DND-41 (cell line): ENCODE measurements at regions not wholly inside any gene's neighbourhood (a gene's known extent, or its start where the extent isn't known, plus 50 kb on each side); places are given as distances from the start of the nearest gene placed in this dataset.

Source experiments
- ATAC-seq: fragments of 200-7000 bp; cut with Tn5 transposase; 3 replicates; pipeline ENCODE4 v1.9.1; 2021; ENCODE audit warnings: low read depth; ENCODE audit not compliant: insufficient read depth
- DNase-seq: peaks from one replicate; pipeline ENCODE4 v3.0.0-alpha.2; 2020
- H2AFZ ChIP-seq: 2 replicates; pipeline ENCODE4 v1.6.0; 2012; ENCODE audit warnings: low read depth, low read length
- H3K27ac ChIP-seq: 2 replicates; pipeline ENCODE4 v1.5.1; 2012; ENCODE audit warnings: low read length, inconsistent platforms
- H3K27me3 ChIP-seq: fragments of 200-600 bp; sonication (generic); 2 replicates; pipeline ENCODE4 v1.6.0; 2012; ENCODE audit warnings: low read length, mild to moderate bottlenecking, inconsistent platforms; ENCODE audit not compliant: insufficient read depth, poor library complexity
- H3K36me3 ChIP-seq: 2 replicates; pipeline ENCODE4 v1.5.1; 2012; ENCODE audit warnings: low read length, inconsistent platforms; ENCODE audit not compliant: insufficient read depth
- H3K4me1 ChIP-seq: 2 replicates; pipeline ENCODE4 v1.5.1; 2012; ENCODE audit warnings: mild to moderate bottlenecking, low read length; ENCODE audit not compliant: insufficient read depth
- H3K4me2 ChIP-seq: 2 replicates; pipeline ENCODE4 v1.6.0; 2012; ENCODE audit warnings: mild to moderate bottlenecking, moderate library complexity, low read length, inconsistent platforms; ENCODE audit not compliant: insufficient read depth
- H3K4me3 ChIP-seq, 2 experiments: fragments of 200-600 bp in 1 of 2; shearing (Covaris generic) in 1 of 2; 2 replicates each; pipeline ENCODE4 v1.5.1; 2012 to 2016; ENCODE audit warnings: inconsistent platforms in 2 of 2, low read length in 2 of 2, mild to moderate bottlenecking in 2 of 2, low read depth in 1 of 2, moderate library complexity in 1 of 2
- H3K79me2 ChIP-seq: 2 replicates; pipeline ENCODE4 v1.6.0; 2012; ENCODE audit warnings: low read length, inconsistent platforms; ENCODE audit not compliant: insufficient read depth
- H3K9ac ChIP-seq: 2 replicates; pipeline ENCODE4 v1.6.0; 2012; ENCODE audit warnings: low read depth, mild to moderate bottlenecking, inconsistent platforms, low read length, moderate library complexity
- H3K9me3 ChIP-seq: 2 replicates; pipeline ENCODE4 v1.5.1; 2012; ENCODE audit warnings: low read length, moderate library complexity, mild to moderate bottlenecking, inconsistent platforms; ENCODE audit not compliant: insufficient read depth, severe bottlenecking
- H4K20me1 ChIP-seq: 2 replicates; pipeline ENCODE4 v1.6.0; 2012; ENCODE audit warnings: low read length; ENCODE audit not compliant: insufficient read depth
- EZH2 ChIP-seq: IDR thresholded peaks from 3 replicates; pipeline ENCODE4 v1.6.1; 2012; ENCODE audit warnings: borderline replicate concordance, low read depth, mild to moderate bottlenecking, moderate library complexity, low read length, inconsistent platforms; ENCODE audit not compliant: severe bottlenecking
- TF ChIP-seq, protein P1 (sequence below): IDR thresholded peaks from 2 replicates; pipeline ENCODE4 v1.5.1; 2012; ENCODE audit warnings: borderline replicate concordance, low read length, moderate library complexity, mild to moderate bottlenecking; ENCODE audit not compliant: poor library complexity, severe bottlenecking; ENCODE audit errors: extremely low read depth

DNA sequence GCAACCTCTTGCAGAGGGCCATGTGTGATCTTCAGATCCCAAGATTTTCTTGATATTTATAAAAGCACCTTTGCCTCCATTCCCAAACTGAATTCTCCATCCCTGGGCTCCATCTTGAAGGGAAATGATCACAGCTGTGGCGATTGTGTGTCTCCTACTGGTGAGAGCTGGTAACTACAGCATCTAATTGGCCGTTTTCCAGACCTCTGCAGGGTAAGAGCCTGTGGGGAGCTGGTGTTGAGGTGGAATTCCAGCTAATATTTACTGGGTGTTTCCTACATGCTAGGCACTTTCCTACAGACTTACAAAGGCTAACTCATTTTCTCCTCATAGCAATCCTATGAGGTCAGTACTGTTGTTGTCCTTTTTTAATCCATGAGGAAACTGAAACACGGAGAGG, 59.2 kb upstream of the FNDC1 start:
- TF ChIP-seq, protein P1, sequence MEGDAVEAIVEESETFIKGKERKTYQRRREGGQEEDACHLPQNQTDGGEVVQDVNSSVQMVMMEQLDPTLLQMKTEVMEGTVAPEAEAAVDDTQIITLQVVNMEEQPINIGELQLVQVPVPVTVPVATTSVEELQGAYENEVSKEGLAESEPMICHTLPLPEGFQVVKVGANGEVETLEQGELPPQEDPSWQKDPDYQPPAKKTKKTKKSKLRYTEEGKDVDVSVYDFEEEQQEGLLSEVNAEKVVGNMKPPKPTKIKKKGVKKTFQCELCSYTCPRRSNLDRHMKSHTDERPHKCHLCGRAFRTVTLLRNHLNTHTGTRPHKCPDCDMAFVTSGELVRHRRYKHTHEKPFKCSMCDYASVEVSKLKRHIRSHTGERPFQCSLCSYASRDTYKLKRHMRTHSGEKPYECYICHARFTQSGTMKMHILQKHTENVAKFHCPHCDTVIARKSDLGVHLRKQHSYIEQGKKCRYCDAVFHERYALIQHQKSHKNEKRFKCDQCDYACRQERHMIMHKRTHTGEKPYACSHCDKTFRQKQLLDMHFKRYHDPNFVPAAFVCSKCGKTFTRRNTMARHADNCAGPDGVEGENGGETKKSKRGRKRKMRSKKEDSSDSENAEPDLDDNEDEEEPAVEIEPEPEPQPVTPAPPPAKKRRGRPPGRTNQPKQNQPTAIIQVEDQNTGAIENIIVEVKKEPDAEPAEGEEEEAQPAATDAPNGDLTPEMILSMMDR, result peak; percentile 82
- no peak for TF ChIP-seq EZH2
- Histone ChIP-seq H3K27me3 (no peaks in the 10 kb centered on the region), H3K4me3 (no peak overlapping the region), H3K4me1 (peaks cover 31% of the 10 kb centered on the region), H2AFZ (no peak overlapping the region), H3K9ac (no peak overlapping the region), H3K36me3 (no peaks in the 10 kb centered on the region), H3K4me2 (no peak overlapping the region), H3K79me2 (no peaks in the 10 kb centered on the region), H4K20me1 (no peaks in the 10 kb centered on the region), H3K27ac (no peak overlapping the region), H3K9me3 (no peaks in the 10 kb centered on the region)
- ATAC-seq (no peak), DNase-seq (peak; percentile 54)

DNA sequence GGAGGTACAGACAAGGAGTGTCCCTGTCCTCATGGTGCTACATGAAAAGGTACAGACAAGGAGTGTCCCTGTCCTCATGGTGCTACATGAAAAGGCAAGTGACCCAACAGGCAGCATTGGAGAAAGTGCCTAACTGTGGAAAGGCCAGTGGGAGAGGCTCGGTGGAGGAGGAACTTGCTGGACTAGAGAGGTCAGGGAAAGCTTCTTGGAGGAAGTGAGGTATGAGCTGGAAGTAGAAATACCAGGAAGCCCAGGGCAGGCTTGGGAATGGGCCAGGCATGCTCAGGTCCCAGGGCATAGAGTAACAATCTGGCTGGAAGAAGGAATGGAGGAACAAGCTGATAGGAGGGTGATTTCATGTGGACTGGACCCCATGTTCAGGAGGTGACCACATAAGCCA, 59.8 kb upstream of the FNDC1 start:
- Histone ChIP-seq H3K4me3 (no peak overlapping the region), H4K20me1 (no peaks in the 10 kb centered on the region), H3K9me3 (no peaks in the 10 kb centered on the region), H3K4me2 (no peak overlapping the region), H3K79me2 (no peaks in the 10 kb centered on the region), H3K27me3 (no peaks in the 10 kb centered on the region), H2AFZ (no peak overlapping the region), H3K4me1 (peaks cover 33% of the 10 kb centered on the region), H3K36me3 (no peaks in the 10 kb centered on the region), H3K9ac (no peak overlapping the region), H3K27ac (no peak overlapping the region)
- DNase-seq, result no peak
- no peak for ATAC-seq
- TF ChIP-seq, protein P1, result no peak
- TF ChIP-seq EZH2, result no peak

GRCh38 chr6:159108426-159108985, 60.7 kb upstream of the FNDC1 start:
- no peaks in the 10 kb centered on the region for H4K20me1 ChIP-seq
- peak overlapping the region; percentile 75 for H3K4me2 ChIP-seq
- peak overlapping the region; percentile 87 for H3K27ac ChIP-seq
- no peaks in the 10 kb centered on the region for H3K27me3 ChIP-seq
- no peak for ATAC-seq
- TF ChIP-seq, protein P1, result no peak
- TF ChIP-seq EZH2, result no peak
- no peak overlapping the region for H2AFZ ChIP-seq
- H3K4me1 ChIP-seq, result peaks cover 42% of the 10 kb centered on the region
- H3K9ac ChIP-seq, result no peak overlapping the region; the same call in 1 of the 2 replicates
- no peaks in the 10 kb centered on the region for H3K79me2 ChIP-seq
- DNase-seq, result no peak
- H3K36me3 ChIP-seq, result no peaks in the 10 kb centered on the region
- no peaks in the 10 kb centered on the region for H3K9me3 ChIP-seq
- no peak overlapping the region for H3K4me3 ChIP-seq
